Skeletal muscle tissue (tissue), 3 donors: ENCODE measurements at regions not wholly inside any gene's neighbourhood (a gene's known extent, or its start where the extent isn't known, plus 50 kb on each side); places are given as distances from the start of the nearest gene placed in this dataset.
"Not testable (repeated sequence)": the region's sequence is repeated elsewhere in the genome, so short reads cannot be mapped to it uniquely, and the experiment has no call there.

Experiments
- H3K27ac ChIP-seq: one replicate; pipeline ENCODE4 v1.7.0; 2013; ENCODE audit warnings: mild to moderate bottlenecking, low read depth, low read length, inconsistent platforms
- H3K27me3 ChIP-seq, 3 donors: one replicate each; pipeline ENCODE4 v1.7.0; 2013; ENCODE audit warnings: low read length in 3 of 3; ENCODE audit not compliant: control insufficient read depth in 3 of 3, insufficient read depth in 3 of 3
- H3K36me3 ChIP-seq, 3 donors: one replicate each; pipeline ENCODE4 v1.7.0; 2013; ENCODE audit warnings: low read length in 3 of 3; ENCODE audit not compliant: control insufficient read depth in 3 of 3, insufficient read depth in 3 of 3
- H3K4me1 ChIP-seq, 3 donors: one replicate each; pipeline ENCODE4 v1.7.0; 2013; ENCODE audit warnings: low read length in 3 of 3, mild to moderate bottlenecking in 3 of 3; ENCODE audit not compliant: control insufficient read depth in 3 of 3, insufficient read depth in 3 of 3
- H3K4me3 ChIP-seq, 3 donors: one replicate each; pipeline ENCODE4 v1.7.0; 2013; ENCODE audit warnings: low read length in 3 of 3
- H3K9ac ChIP-seq, 3 donors: one replicate each; pipeline ENCODE4 v1.7.0; 2013; ENCODE audit warnings: low read length in 3 of 3, mild to moderate bottlenecking in 3 of 3, moderate library complexity in 2 of 3, low read depth in 1 of 3
- H3K9me3 ChIP-seq, 3 donors: one replicate each; pipeline ENCODE4 v1.7.0; 2013; ENCODE audit warnings: low read length in 3 of 3; ENCODE audit not compliant: control insufficient read depth in 3 of 3
- donor health status: Osteomylitis.

DNA sequence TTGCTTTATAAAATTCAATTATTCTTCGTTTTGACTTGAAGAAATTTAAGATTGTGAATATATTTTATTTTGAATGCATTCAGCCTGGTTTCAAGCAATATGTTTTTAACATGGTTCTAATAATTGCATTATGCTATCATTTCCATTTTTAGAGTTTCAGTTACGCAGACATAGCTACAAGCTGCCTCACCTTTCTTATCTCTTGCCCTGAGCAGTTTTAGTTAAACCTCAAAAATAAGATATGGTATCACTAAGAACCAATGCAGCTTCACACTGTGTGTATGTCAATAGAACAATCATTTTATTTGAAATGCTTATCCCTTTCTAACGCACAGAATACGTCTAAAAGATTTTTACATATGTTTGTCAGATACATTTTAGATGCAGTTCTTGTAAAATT is 632.6 kb upstream of the KCND2 start:
- Histone ChIP-seq H3K9me3 (no peaks in the 10 kb centered on the region), H3K4me1 (no peaks in the 10 kb centered on the region), H3K9ac (no peak overlapping the region), H3K27ac (no peak overlapping the region), H3K4me3 (no peak overlapping the region), H3K27me3 (no peaks in the 10 kb centered on the region), H3K36me3 (no peaks in the 10 kb centered on the region)

DNA sequence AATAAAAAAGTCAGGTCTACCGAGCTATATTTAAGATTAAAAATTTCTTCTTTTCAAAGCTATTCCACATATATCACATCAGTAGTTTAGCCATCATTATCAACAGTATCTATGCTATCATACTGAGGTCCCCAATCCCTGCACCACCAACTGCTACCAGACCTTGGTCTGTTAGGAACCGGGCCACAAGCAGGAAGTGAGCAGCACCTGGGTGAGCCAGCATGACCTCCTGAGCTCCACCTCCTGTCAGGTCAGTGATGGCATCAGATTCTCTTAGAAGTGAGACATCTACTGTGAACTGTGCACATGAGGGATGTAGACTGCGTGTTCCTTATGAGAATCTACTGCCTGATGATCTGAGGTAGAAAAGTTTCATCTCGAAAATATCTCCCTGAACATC is 632.1 kb upstream of the KCND2 start:
- H3K9ac ChIP-seq, result no peak overlapping the region
- no peaks in the 10 kb centered on the region for H3K9me3 ChIP-seq
- no peak overlapping the region for H3K27ac ChIP-seq

DNA sequence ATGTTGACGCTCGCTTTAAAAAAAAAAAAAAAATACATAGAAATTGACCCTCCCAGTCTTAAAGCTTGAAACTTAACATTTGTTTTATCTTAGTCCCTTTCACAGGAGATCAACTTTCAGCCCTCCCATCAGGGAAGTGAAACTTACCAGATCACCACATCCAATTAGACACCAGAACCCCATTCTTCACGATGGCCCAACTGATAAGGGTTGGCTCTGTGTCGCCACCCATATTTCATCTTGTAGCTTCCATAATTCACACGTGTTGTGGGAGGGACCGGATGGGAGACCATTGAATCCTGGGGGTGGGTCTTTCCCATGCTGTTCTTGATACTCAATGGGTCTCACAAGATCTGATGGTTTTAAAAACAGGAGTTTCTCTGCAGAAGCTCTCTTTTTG is 629.4 kb upstream of the KCND2 start:
- no peak overlapping the region for H3K4me3 ChIP-seq
- H3K36me3 ChIP-seq, result no peaks in the 10 kb centered on the region
- H3K9ac ChIP-seq, result no peak overlapping the region
- no peaks in the 10 kb centered on the region for H3K9me3 ChIP-seq
- H3K27me3 ChIP-seq, result no peaks in the 10 kb centered on the region
- H3K4me1 ChIP-seq, result no peaks in the 10 kb centered on the region
- H3K27ac ChIP-seq, result no peak overlapping the region

More for the DNA sequence above, 632.1 kb upstream of the KCND2 start:
- H3K4me3 ChIP-seq, result no peak overlapping the region
- no peaks in the 10 kb centered on the region for H3K36me3 ChIP-seq
- H3K27me3 ChIP-seq, result no peaks in the 10 kb centered on the region
- no peaks in the 10 kb centered on the region for H3K4me1 ChIP-seq

DNA sequence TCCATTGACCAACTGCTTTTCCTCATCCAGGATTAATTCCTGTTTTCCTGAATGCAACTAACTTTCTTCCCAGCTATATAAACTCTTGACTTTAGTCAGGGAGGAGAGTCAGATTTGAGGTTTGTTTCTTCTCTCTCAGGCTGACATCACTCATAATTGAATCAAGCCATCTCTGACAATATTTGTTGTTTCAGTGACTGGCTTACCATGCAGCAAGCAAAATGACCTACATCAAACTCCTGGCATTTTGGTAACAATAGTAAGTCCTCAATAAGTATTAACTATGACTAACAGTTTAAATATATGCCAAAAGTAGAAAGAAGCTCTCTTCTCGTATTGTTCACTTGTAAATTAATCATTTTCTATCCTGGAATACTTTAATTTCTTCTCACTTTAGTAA is 625.7 kb upstream of the KCND2 start:
- Histone ChIP-seq H3K4me1 (no peaks in the 10 kb centered on the region), H3K36me3 (no peaks in the 10 kb centered on the region), H3K4me3 (no peak overlapping the region), H3K9me3 (no peaks in the 10 kb centered on the region), H3K27me3 (no peaks in the 10 kb centered on the region), H3K9ac (no peak overlapping the region), H3K27ac (no peak overlapping the region)

DNA sequence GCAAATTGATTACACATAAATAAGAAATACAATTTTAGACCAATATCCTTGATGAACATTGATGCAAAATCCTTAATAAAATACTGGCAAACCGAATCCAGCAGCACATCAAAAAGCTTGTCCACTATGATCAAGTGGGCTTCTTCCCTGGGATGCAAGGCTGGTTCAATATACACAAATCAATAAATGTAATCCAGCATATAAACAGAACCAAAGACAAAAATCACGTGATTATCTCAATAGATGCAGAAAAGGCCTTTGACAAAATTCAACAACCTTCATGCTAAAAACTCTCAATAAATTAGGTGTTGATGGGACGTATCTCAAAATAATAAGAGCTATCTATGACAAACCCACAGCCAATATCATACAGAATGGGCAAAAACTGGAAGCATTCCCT is 624.2 kb upstream of the KCND2 start:
- not testable (repeated sequence) for H3K36me3 ChIP-seq, H3K4me1 ChIP-seq

DNA sequence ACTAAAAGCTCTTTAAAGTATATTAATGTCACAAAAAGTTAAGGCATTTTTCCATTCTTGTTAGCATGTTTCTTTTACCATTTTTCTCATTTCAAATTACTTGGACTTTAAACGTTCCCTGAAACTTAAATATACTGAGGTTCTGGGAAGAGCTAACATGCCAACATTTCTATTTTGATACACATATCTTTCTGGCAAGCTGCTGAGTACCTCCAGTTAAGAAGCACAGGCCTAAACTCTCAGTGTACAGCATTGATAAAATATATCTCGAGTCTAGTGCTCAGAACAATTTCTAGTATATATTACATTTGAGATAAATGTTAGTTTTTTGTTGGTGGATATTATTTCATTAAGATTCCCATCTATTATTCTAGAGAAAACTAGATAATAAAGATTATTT is 612.9 kb upstream of the KCND2 start:
- Histone ChIP-seq H3K9me3 (no peaks in the 10 kb centered on the region), H3K4me3 (no peak overlapping the region), H3K9ac (no peak overlapping the region), H3K36me3 (no peaks in the 10 kb centered on the region), H3K4me1 (no peaks in the 10 kb centered on the region), H3K27ac (no peak overlapping the region), H3K27me3 (no peaks in the 10 kb centered on the region)

More for the DNA sequence above, 624.2 kb upstream of the KCND2 start:
- H3K27me3 ChIP-seq, H3K4me3 ChIP-seq, H3K27ac ChIP-seq, H3K9me3 ChIP-seq, H3K9ac ChIP-seq: not testable (repeated sequence)

DNA sequence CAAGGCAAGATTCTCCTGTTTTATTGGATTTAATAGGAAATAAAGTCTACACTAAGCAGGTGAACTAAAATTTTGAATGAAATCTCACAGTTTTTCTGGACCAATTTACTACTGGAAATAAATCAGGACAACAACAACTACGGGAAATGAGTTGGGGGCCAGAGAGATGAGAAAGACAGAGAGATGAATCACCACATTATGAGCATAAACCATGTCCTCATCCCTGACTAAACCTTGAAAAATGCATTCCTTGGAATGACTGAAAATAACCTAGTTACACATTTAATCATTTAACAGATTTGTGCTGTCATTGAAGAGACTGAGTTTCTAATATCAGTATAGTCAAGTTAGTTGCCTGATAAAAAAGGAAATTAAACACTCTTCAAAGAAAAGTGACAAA is 608.4 kb upstream of the KCND2 start:
- H3K27me3 ChIP-seq, result no peaks in the 10 kb centered on the region
- no peaks in the 10 kb centered on the region for H3K36me3 ChIP-seq
- H3K4me3 ChIP-seq, result no peak overlapping the region
- no peak overlapping the region for H3K27ac ChIP-seq
- no peaks in the 10 kb centered on the region for H3K9me3 ChIP-seq
- H3K4me1 ChIP-seq, result no peaks in the 10 kb centered on the region
- no peak overlapping the region for H3K9ac ChIP-seq

DNA sequence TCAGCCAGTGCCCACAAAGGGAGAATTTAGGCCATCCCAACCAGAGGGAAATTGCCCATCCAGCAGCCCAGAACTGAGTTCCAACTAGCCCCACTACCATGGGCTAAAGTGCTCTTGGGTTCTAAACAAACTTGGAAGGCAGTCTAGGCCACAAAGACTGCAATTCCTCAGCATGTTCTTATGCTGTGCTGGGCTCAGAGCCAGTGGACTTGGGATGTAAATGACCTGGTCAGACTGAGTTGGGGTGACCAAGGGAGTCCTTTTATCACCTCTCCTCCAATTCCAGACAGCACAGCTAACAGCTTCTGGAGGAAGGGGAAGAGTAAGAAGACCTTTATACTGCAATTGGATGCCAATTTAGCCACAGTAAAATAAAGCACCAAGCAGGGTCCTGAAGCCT is 607.2 kb upstream of the KCND2 start:
- no peaks in the 10 kb centered on the region for H3K36me3 ChIP-seq
- H3K4me3 ChIP-seq, result no peak overlapping the region
- H3K27ac ChIP-seq, result no peak overlapping the region
- no peak overlapping the region for H3K9ac ChIP-seq
- no peaks in the 10 kb centered on the region for H3K27me3 ChIP-seq
- no peaks in the 10 kb centered on the region for H3K9me3 ChIP-seq
- H3K4me1 ChIP-seq, result no peaks in the 10 kb centered on the region

DNA sequence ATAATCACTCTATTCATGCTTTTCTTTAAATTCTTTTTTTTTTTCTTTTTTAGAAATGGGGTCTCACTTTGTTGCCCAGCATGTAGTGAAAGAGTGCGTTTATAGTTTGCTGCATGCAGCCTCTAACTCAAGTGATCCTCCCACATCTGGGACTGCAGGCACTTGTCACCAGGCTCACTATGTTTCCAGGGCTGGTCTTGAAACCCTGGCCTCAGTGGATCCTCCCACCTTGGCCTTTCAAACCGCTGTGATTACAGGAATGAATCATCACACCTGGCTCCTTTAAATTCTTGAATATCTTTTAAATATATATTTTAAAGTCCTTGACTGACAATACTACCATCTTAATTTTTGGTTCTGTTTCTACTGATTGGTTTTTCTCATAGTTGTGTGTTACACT is 591.6 kb upstream of the KCND2 start:
- no peak overlapping the region for H3K27ac ChIP-seq
- H3K36me3 ChIP-seq, result no peaks in the 10 kb centered on the region
- H3K4me3 ChIP-seq, result no peak overlapping the region
- no peak overlapping the region for H3K9ac ChIP-seq
- H3K4me1 ChIP-seq, result no peaks in the 10 kb centered on the region
- no peaks in the 10 kb centered on the region for H3K9me3 ChIP-seq
- H3K27me3 ChIP-seq, result no peaks in the 10 kb centered on the region

DNA sequence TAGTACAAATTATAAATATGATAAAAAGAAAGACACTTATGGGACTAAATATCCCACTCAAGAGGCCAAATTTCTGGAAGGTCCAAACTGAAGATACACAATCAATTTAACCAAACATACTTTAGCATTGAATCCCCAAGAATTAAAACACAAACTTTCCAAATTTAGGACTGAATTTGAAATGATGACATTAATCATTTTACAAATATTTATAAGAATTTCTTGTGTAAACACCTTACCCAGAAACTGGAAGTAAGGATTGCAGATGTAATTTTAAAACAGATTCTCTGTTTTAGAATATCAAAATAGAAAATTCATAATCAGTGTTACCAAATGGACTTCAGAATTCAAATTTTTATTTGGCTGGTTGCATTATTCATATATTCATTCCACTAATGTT is 588.2 kb upstream of the KCND2 start:
- H3K4me1 ChIP-seq, result no peaks in the 10 kb centered on the region
- H3K27me3 ChIP-seq, result no peaks in the 10 kb centered on the region
- H3K4me3 ChIP-seq, result no peak overlapping the region
- no peaks in the 10 kb centered on the region for H3K9me3 ChIP-seq
- no peaks in the 10 kb centered on the region for H3K36me3 ChIP-seq
- no peak overlapping the region for H3K9ac ChIP-seq
- H3K27ac ChIP-seq, result no peak overlapping the region

DNA sequence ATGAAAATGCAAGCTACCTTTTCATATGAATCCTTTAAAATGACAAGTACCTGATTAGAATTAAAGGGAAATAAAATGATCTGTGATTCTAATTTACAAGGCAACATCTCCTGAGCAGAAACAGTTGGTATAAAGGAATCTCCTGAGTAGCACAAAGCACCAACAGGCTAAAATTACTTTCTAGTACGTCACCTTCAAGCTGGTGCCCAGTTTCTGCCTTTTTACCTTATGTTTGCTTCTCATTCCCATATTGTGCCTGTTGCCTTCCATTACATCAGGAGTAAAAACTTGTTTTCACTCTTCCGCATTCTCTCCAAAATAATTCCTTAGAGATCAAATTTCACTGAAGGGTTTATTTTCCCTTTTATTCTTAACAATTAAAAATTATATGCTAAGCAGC is 587.1 kb upstream of the KCND2 start:
- Histone ChIP-seq H3K9ac (no peak overlapping the region), H3K4me1 (no peaks in the 10 kb centered on the region), H3K4me3 (no peak overlapping the region), H3K27me3 (no peaks in the 10 kb centered on the region), H3K36me3 (no peaks in the 10 kb centered on the region), H3K27ac (no peak overlapping the region), H3K9me3 (no peaks in the 10 kb centered on the region)
